ENCODE measurements at regions not wholly inside any gene's neighbourhood (a gene's known extent, or its start where the extent isn't known, plus 50 kb on each side); places are given as distances from the start of the nearest gene placed in this dataset.

GRCh38 chr4:29259556-29259955 lies 1460.6 kb upstream of the PCDH7 start:
- Histone ChIP-seq H2BK15ac (replicated peaks; ENCODE audit: low read depth) (no peak overlapping the region), H2AK5ac (ENCODE audit: low read length) (no peak overlapping the region), H3K79me1 (ENCODE audit: low read length) (no peaks in the 10 kb centered on the region), H3K36me3 (ENCODE audit: control insufficient read depth, insufficient read depth, low read length) (no peaks in the 10 kb centered on the region), H3K4ac (ENCODE audit: low read depth, low read length) (no peak overlapping the region), H3K79me2 (ENCODE audit: control insufficient read depth, insufficient read depth, low read length) (no peaks in the 10 kb centered on the region), H3K9ac (ENCODE audit: low read length) (no peak overlapping the region), H2BK5ac (ENCODE audit: low read length) (no peak overlapping the region), H3K18ac (ENCODE audit: low read length) (no peak overlapping the region), H2BK120ac (ENCODE audit: low read depth, low read length) (no peak overlapping the region), H4K8ac (ENCODE audit: low read depth, low read length) (no peak overlapping the region), H3K23ac (ENCODE audit: low read length) (no peak overlapping the region), H3K27ac (ENCODE audit: low read depth, low read length) (no peak overlapping the region), H4K5ac (ENCODE audit: low read length) (no peak overlapping the region), H3K27me3 (ENCODE audit: insufficient read depth, low read length, poor library complexity) (no peaks in the 10 kb centered on the region), H3K4me3 (ENCODE audit: low read length) (no peak overlapping the region), H3K4me1 (ENCODE audit: control insufficient read depth, low read depth, low read length) (no peaks in the 10 kb centered on the region), H3K4me2 (ENCODE audit: low read length) (no peak overlapping the region), H3K56ac (ENCODE audit: low read length) (no peak overlapping the region)
- no peak for DNase-seq
- no CpG with 5 or more reads among the region's 2 CpGs for WGBS (ENCODE audit: extremely low coverage, insufficient coverage, low lambda C conversion rate)

GRCh38 chr4:29262986-29263385 lies 1457.2 kb upstream of the PCDH7 start:
- no peaks in the 10 kb centered on the region for H3K27me3 ChIP-seq (ENCODE audit: insufficient read depth, low read length, poor library complexity)
- H3K36me3 ChIP-seq (ENCODE audit: control insufficient read depth, insufficient read depth, low read length), result no peaks in the 10 kb centered on the region
- H2BK5ac ChIP-seq (ENCODE audit: low read length), result no peak overlapping the region
- no peak overlapping the region for H2AK5ac ChIP-seq (ENCODE audit: low read length)
- H3K4me1 ChIP-seq (ENCODE audit: control insufficient read depth, low read depth, low read length), result no peaks in the 10 kb centered on the region
- H3K18ac ChIP-seq (ENCODE audit: low read length), result no peak overlapping the region
- H3K4me3 ChIP-seq (ENCODE audit: low read length), result no peak overlapping the region
- no peak overlapping the region for H3K4ac ChIP-seq (ENCODE audit: low read depth, low read length)
- H3K4me2 ChIP-seq (ENCODE audit: low read length), result no peak overlapping the region
- H3K79me2 ChIP-seq (ENCODE audit: control insufficient read depth, insufficient read depth, low read length), result no peaks in the 10 kb centered on the region
- no CpG with 5 or more reads among the region's 2 CpGs for WGBS (ENCODE audit: extremely low coverage, insufficient coverage, low lambda C conversion rate)
- no peak overlapping the region for H3K27ac ChIP-seq (ENCODE audit: low read depth, low read length)
- H4K5ac ChIP-seq (ENCODE audit: low read length), result no peak overlapping the region
- H2BK15ac ChIP-seq (replicated peaks; ENCODE audit: low read depth), result no peak overlapping the region
- DNase-seq, result no peak
- no peak overlapping the region for H3K23ac ChIP-seq (ENCODE audit: low read length)
- no peak overlapping the region for H3K56ac ChIP-seq (ENCODE audit: low read length)
- no peak overlapping the region for H2BK120ac ChIP-seq (ENCODE audit: low read depth, low read length)
- H4K8ac ChIP-seq (ENCODE audit: low read depth, low read length), result no peak overlapping the region
- no peak overlapping the region for H3K9ac ChIP-seq (ENCODE audit: low read length)
- no peaks in the 10 kb centered on the region for H3K79me1 ChIP-seq (ENCODE audit: low read length)

GRCh38 chr4:29276150-29276549 lies 1444.0 kb upstream of the PCDH7 start:
- H3K56ac ChIP-seq (ENCODE audit: low read length), result no peak overlapping the region
- H2BK120ac ChIP-seq (ENCODE audit: low read depth, low read length), result no peak overlapping the region
- H3K79me2 ChIP-seq (ENCODE audit: control insufficient read depth, insufficient read depth, low read length), result no peaks in the 10 kb centered on the region
- H2AK5ac ChIP-seq (ENCODE audit: low read length), result no peak overlapping the region
- no peak overlapping the region for H2BK15ac ChIP-seq (replicated peaks; ENCODE audit: low read depth)
- no peak for DNase-seq
- H3K27ac ChIP-seq (ENCODE audit: low read depth, low read length), result no peak overlapping the region
- H3K4me3 ChIP-seq (ENCODE audit: low read length), result no peak overlapping the region
- no peak overlapping the region for H3K9ac ChIP-seq (ENCODE audit: low read length)
- no peak overlapping the region for H3K4me2 ChIP-seq (ENCODE audit: low read length)
- no peak overlapping the region for H4K8ac ChIP-seq (ENCODE audit: low read depth, low read length)
- no CpG with 5 or more reads among the region's 1 CpG for WGBS (ENCODE audit: extremely low coverage, insufficient coverage, low lambda C conversion rate)
- H3K4ac ChIP-seq (ENCODE audit: low read depth, low read length), result no peak overlapping the region
- no peak overlapping the region for H3K23ac ChIP-seq (ENCODE audit: low read length)
- no peaks in the 10 kb centered on the region for H3K4me1 ChIP-seq (ENCODE audit: control insufficient read depth, low read depth, low read length)
- no peak overlapping the region for H4K5ac ChIP-seq (ENCODE audit: low read length)
- H3K27me3 ChIP-seq (ENCODE audit: insufficient read depth, low read length, poor library complexity), result no peaks in the 10 kb centered on the region
- no peaks in the 10 kb centered on the region for H3K36me3 ChIP-seq (ENCODE audit: control insufficient read depth, insufficient read depth, low read length)
- no peaks in the 10 kb centered on the region for H3K79me1 ChIP-seq (ENCODE audit: low read length)
- H3K18ac ChIP-seq (ENCODE audit: low read length), result no peak overlapping the region
- H2BK5ac ChIP-seq (ENCODE audit: low read length), result no peak overlapping the region

GRCh38 chr4:29277381-29277780 lies 1442.8 kb upstream of the PCDH7 start:
- no peak for DNase-seq
- Histone ChIP-seq H2BK5ac (ENCODE audit: low read length) (no peak overlapping the region), H3K18ac (ENCODE audit: low read length) (no peak overlapping the region), H3K4me1 (ENCODE audit: control insufficient read depth, low read depth, low read length) (no peaks in the 10 kb centered on the region), H3K36me3 (ENCODE audit: control insufficient read depth, insufficient read depth, low read length) (no peaks in the 10 kb centered on the region), H3K79me1 (ENCODE audit: low read length) (no peaks in the 10 kb centered on the region), H2AK5ac (ENCODE audit: low read length) (no peak overlapping the region), H3K23ac (ENCODE audit: low read length) (no peak overlapping the region), H3K56ac (ENCODE audit: low read length) (no peak overlapping the region), H3K27ac (ENCODE audit: low read depth, low read length) (no peak overlapping the region), H3K4ac (ENCODE audit: low read depth, low read length) (no peak overlapping the region), H3K79me2 (ENCODE audit: control insufficient read depth, insufficient read depth, low read length) (no peaks in the 10 kb centered on the region), H3K4me3 (ENCODE audit: low read length) (no peak overlapping the region), H4K5ac (ENCODE audit: low read length) (no peak overlapping the region), H3K27me3 (ENCODE audit: insufficient read depth, low read length, poor library complexity) (no peaks in the 10 kb centered on the region), H4K8ac (ENCODE audit: low read depth, low read length) (no peak overlapping the region), H2BK15ac (replicated peaks; ENCODE audit: low read depth) (no peak overlapping the region), H2BK120ac (ENCODE audit: low read depth, low read length) (no peak overlapping the region), H3K4me2 (ENCODE audit: low read length) (no peak overlapping the region), H3K9ac (ENCODE audit: low read length) (no peak overlapping the region)

GRCh38 chr4:29278585-29278984 lies 1441.6 kb upstream of the PCDH7 start:
- H3K79me2 ChIP-seq (ENCODE audit: control insufficient read depth, insufficient read depth, low read length), result no peaks in the 10 kb centered on the region
- no peak overlapping the region for H3K4ac ChIP-seq (ENCODE audit: low read depth, low read length)
- no peaks in the 10 kb centered on the region for H3K79me1 ChIP-seq (ENCODE audit: low read length)
- no peak overlapping the region for H3K27ac ChIP-seq (ENCODE audit: low read depth, low read length)
- no peak overlapping the region for H3K9ac ChIP-seq (ENCODE audit: low read length)
- H2BK15ac ChIP-seq (replicated peaks; ENCODE audit: low read depth), result no peak overlapping the region
- H3K18ac ChIP-seq (ENCODE audit: low read length), result no peak overlapping the region
- no peak overlapping the region for H3K4me3 ChIP-seq (ENCODE audit: low read length)
- H2BK5ac ChIP-seq (ENCODE audit: low read length), result no peak overlapping the region
- H3K4me1 ChIP-seq (ENCODE audit: control insufficient read depth, low read depth, low read length), result no peaks in the 10 kb centered on the region
- DNase-seq, result no peak
- no peak overlapping the region for H3K4me2 ChIP-seq (ENCODE audit: low read length)
- H3K23ac ChIP-seq (ENCODE audit: low read length), result no peak overlapping the region
- no peak overlapping the region for H2AK5ac ChIP-seq (ENCODE audit: low read length)
- WGBS (ENCODE audit: extremely low coverage, insufficient coverage, low lambda C conversion rate), result no CpG with 5 or more reads among the region's 2 CpGs
- H3K56ac ChIP-seq (ENCODE audit: low read length), result no peak overlapping the region
- H3K27me3 ChIP-seq (ENCODE audit: insufficient read depth, low read length, poor library complexity), result no peaks in the 10 kb centered on the region
- H4K5ac ChIP-seq (ENCODE audit: low read length), result no peak overlapping the region
- H3K36me3 ChIP-seq (ENCODE audit: control insufficient read depth, insufficient read depth, low read length), result no peaks in the 10 kb centered on the region
- H2BK120ac ChIP-seq (ENCODE audit: low read depth, low read length), result no peak overlapping the region
- H4K8ac ChIP-seq (ENCODE audit: low read depth, low read length), result no peak overlapping the region

GRCh38 chr4:29289118-29289517 lies 1431.1 kb upstream of the PCDH7 start:
- H2BK120ac ChIP-seq (ENCODE audit: low read depth, low read length), result no peak overlapping the region
- no peak overlapping the region for H3K56ac ChIP-seq (ENCODE audit: low read length)
- H3K79me2 ChIP-seq (ENCODE audit: control insufficient read depth, insufficient read depth, low read length), result no peaks in the 10 kb centered on the region
- no peak for DNase-seq
- no peak overlapping the region for H3K27ac ChIP-seq (ENCODE audit: low read depth, low read length)
- H2BK5ac ChIP-seq (ENCODE audit: low read length), result no peak overlapping the region
- H4K8ac ChIP-seq (ENCODE audit: low read depth, low read length), result no peak overlapping the region
- 100% methylated on average over 1 of the region's 1 CpG for WGBS (ENCODE audit: extremely low coverage, insufficient coverage, low lambda C conversion rate)
- no peaks in the 10 kb centered on the region for H3K4me1 ChIP-seq (ENCODE audit: control insufficient read depth, low read depth, low read length)
- no peak overlapping the region for H3K4me2 ChIP-seq (ENCODE audit: low read length)
- H3K9ac ChIP-seq (ENCODE audit: low read length), result no peak overlapping the region
- H4K5ac ChIP-seq (ENCODE audit: low read length), result no peak overlapping the region
- no peaks in the 10 kb centered on the region for H3K27me3 ChIP-seq (ENCODE audit: insufficient read depth, low read length, poor library complexity)
- no peak overlapping the region for H3K4ac ChIP-seq (ENCODE audit: low read depth, low read length)
- H3K18ac ChIP-seq (ENCODE audit: low read length), result no peak overlapping the region
- no peak overlapping the region for H3K23ac ChIP-seq (ENCODE audit: low read length)
- no peaks in the 10 kb centered on the region for H3K36me3 ChIP-seq (ENCODE audit: control insufficient read depth, insufficient read depth, low read length)
- no peak overlapping the region for H2AK5ac ChIP-seq (ENCODE audit: low read length)
- no peak overlapping the region for H3K4me3 ChIP-seq (ENCODE audit: low read length)
- no peak overlapping the region for H2BK15ac ChIP-seq (replicated peaks; ENCODE audit: low read depth)
- no peaks in the 10 kb centered on the region for H3K79me1 ChIP-seq (ENCODE audit: low read length)

Data from mesendoderm (in vitro differentiated cells).